ENCODE measurements at regions not wholly inside any gene's neighbourhood (a gene's known extent, or its start where the extent isn't known, plus 50 kb on each side); places are given as distances from the start of the nearest gene placed in this dataset.

GRCh38 chr2:149991576-149991975 lies 404.0 kb upstream of the MMADHC start:
- TF ChIP-seq EZH2 (IDR thresholded peaks at IDR 0.05; ENCODE audit: insufficient read depth, poor library complexity, severe bottlenecking) (no peak), EZH2phosphoT487 (IDR thresholded peaks at IDR 0.05; ENCODE audit: insufficient read depth, low read depth) (no peak)
